ENCODE measurements at regions not wholly inside any gene's neighbourhood (a gene's known extent, or its start where the extent isn't known, plus 50 kb on each side); places are given as distances from the start of the nearest gene placed in this dataset.

GRCh38 chr13:109593230-109593629 is 193.2 kb downstream of the IRS2 start:
- Histone ChIP-seq H3K27ac (no peak overlapping the region), H3K4me2 (no peak overlapping the region), H3K9ac (no peak overlapping the region), H3K4me1 (no peaks in the 10 kb centered on the region), H4K20me1 (no peaks in the 10 kb centered on the region), H3K4me3 (no peak overlapping the region), H3K27me3 (no peaks in the 10 kb centered on the region), H3K36me3 (no peaks in the 10 kb centered on the region), H3K9me3 (no peaks in the 10 kb centered on the region)
- TF ChIP-seq Cebpa-rat (IDR thresholded peaks at IDR 0.05), result no peak

GRCh38 chr13:109592770-109593169 is 193.6 kb downstream of the IRS2 start:
- no peaks in the 10 kb centered on the region for H3K9me3 ChIP-seq
- H3K27me3 ChIP-seq, result no peaks in the 10 kb centered on the region
- no peaks in the 10 kb centered on the region for H4K20me1 ChIP-seq
- no peak overlapping the region for H3K9ac ChIP-seq
- H3K4me2 ChIP-seq, result no peak overlapping the region
- no peak overlapping the region for H3K27ac ChIP-seq
- H3K36me3 ChIP-seq, result no peaks in the 10 kb centered on the region
- no peak overlapping the region for H3K4me3 ChIP-seq
- no peaks in the 10 kb centered on the region for H3K4me1 ChIP-seq
- TF ChIP-seq Cebpa-rat (IDR thresholded peaks at IDR 0.05), result no peak

GRCh38 chr13:109587689-109588088 is 198.7 kb downstream of the IRS2 start:
- TF ChIP-seq Cebpa-rat (IDR thresholded peaks at IDR 0.05), result no peak
- Histone ChIP-seq H3K4me1 (no peaks in the 10 kb centered on the region), H3K27me3 (no peaks in the 10 kb centered on the region), H3K27ac (no peak overlapping the region), H3K4me2 (no peak overlapping the region), H3K36me3 (no peaks in the 10 kb centered on the region), H3K9me3 (no peaks in the 10 kb centered on the region), H3K9ac (no peak overlapping the region), H3K4me3 (no peak overlapping the region), H4K20me1 (no peaks in the 10 kb centered on the region)

- Histone ChIP-seq H3K9ac (no peak overlapping the region), H3K36me3 (no peaks in the 10 kb centered on the region), H3K4me1 (no peaks in the 10 kb centered on the region), H3K4me2 (no peak overlapping the region), H3K9me3 (no peaks in the 10 kb centered on the region), H3K27me3 (no peaks in the 10 kb centered on the region), H4K20me1 (no peaks in the 10 kb centered on the region), H3K4me3 (no peak overlapping the region), H3K27ac (no peak overlapping the region)
- TF ChIP-seq Cebpa-rat (IDR thresholded peaks at IDR 0.05), result no peak
These were observed 199.7 kb downstream of the IRS2 start for GRCh38 chr13:109586509-109587346.

GRCh38 chr13:109584844-109585361 is 201.5 kb downstream of the IRS2 start:
- no peaks in the 10 kb centered on the region for H4K20me1 ChIP-seq
- H3K9me3 ChIP-seq, result no peaks in the 10 kb centered on the region
- no peaks in the 10 kb centered on the region for H3K4me1 ChIP-seq
- no peaks in the 10 kb centered on the region for H3K36me3 ChIP-seq
- no peak overlapping the region for H3K9ac ChIP-seq
- TF ChIP-seq Cebpa-rat (IDR thresholded peaks at IDR 0.05), result no peak
- no peaks in the 10 kb centered on the region for H3K27me3 ChIP-seq
- H3K4me2 ChIP-seq, result no peak overlapping the region
- H3K27ac ChIP-seq, result no peak overlapping the region
- no peak overlapping the region for H3K4me3 ChIP-seq

GRCh38 chr13:109577191-109577700 is 209.1 kb downstream of the IRS2 start:
- no peak overlapping the region for H3K27ac ChIP-seq
- no peak overlapping the region for H3K4me2 ChIP-seq

GRCh38 chr13:109576331-109576813 is 210.0 kb downstream of the IRS2 start:
- H3K4me2 ChIP-seq, result no peak overlapping the region
- H4K20me1 ChIP-seq, result no peaks in the 10 kb centered on the region
- H3K4me3 ChIP-seq, result no peak overlapping the region
- no peaks in the 10 kb centered on the region for H3K36me3 ChIP-seq
- H3K4me1 ChIP-seq, result no peaks in the 10 kb centered on the region
- no peak for TF ChIP-seq Cebpa-rat (IDR thresholded peaks at IDR 0.05)
- no peaks in the 10 kb centered on the region for H3K9me3 ChIP-seq
- no peak overlapping the region for H3K9ac ChIP-seq
- H3K27ac ChIP-seq, result no peak overlapping the region
- H3K27me3 ChIP-seq, result no peaks in the 10 kb centered on the region

More at GRCh38 chr13:109577191-109577700, 209.1 kb downstream of the IRS2 start:
- Histone ChIP-seq H3K9ac (no peak overlapping the region), H3K27me3 (no peaks in the 10 kb centered on the region), H3K36me3 (no peaks in the 10 kb centered on the region), H3K4me3 (no peak overlapping the region), H3K4me1 (no peaks in the 10 kb centered on the region), H4K20me1 (no peaks in the 10 kb centered on the region), H3K9me3 (no peaks in the 10 kb centered on the region)
- TF ChIP-seq Cebpa-rat (IDR thresholded peaks at IDR 0.05), result no peak

GRCh38 chr13:109575821-109576220 is 210.6 kb downstream of the IRS2 start:
- Histone ChIP-seq H3K4me2 (no peak overlapping the region), H3K4me3 (no peak overlapping the region), H3K4me1 (peaks cover under 1% of the 10 kb centered on the region), H3K27me3 (no peaks in the 10 kb centered on the region), H3K9ac (no peak overlapping the region), H3K36me3 (no peaks in the 10 kb centered on the region), H3K27ac (no peak overlapping the region), H4K20me1 (no peaks in the 10 kb centered on the region), H3K9me3 (no peaks in the 10 kb centered on the region)
- TF ChIP-seq Cebpa-rat (IDR thresholded peaks at IDR 0.05), result no peak

GRCh38 chr13:109572389-109572788 is 214.0 kb downstream of the IRS2 start:
- no peak overlapping the region for H3K9ac ChIP-seq
- H3K4me2 ChIP-seq, result no peak overlapping the region
- no peaks in the 10 kb centered on the region for H3K27me3 ChIP-seq

More at GRCh38 chr13:109572389-109572788, 214.0 kb downstream of the IRS2 start:
- H3K4me1 ChIP-seq, result peaks cover 11% of the 10 kb centered on the region
- no peak overlapping the region for H3K4me3 ChIP-seq
- no peaks in the 10 kb centered on the region for H4K20me1 ChIP-seq
- no peak for TF ChIP-seq Cebpa-rat (IDR thresholded peaks at IDR 0.05)
- no peaks in the 10 kb centered on the region for H3K36me3 ChIP-seq
- H3K9me3 ChIP-seq, result no peaks in the 10 kb centered on the region
- no peak overlapping the region for H3K27ac ChIP-seq

Data from BLaER1 (cell line).